IPS-NIHi11 (cell line): ENCODE measurements at regions not wholly inside any gene's neighbourhood (a gene's known extent, or its start where the extent isn't known, plus 50 kb on each side); places are given as distances from the start of the nearest gene placed in this dataset.

ENCODE experiments used
- DNase-seq: peaks from one replicate; pipeline ENCODE4 v3.0.0; 2012; ENCODE audit warnings: mixed read lengths, low spot score

- DNase-seq: no peak
Observed at GRCh38 chrX:40148385-40149285, 50.9 kb upstream of the BCOR start.

- DNase-seq: no peak
Observed at GRCh38 chrX:40147971-40148370, 50.2 kb upstream of the BCOR start.
